ENCODE measurements at regions not wholly inside any gene's neighbourhood (a gene's known extent, or its start where the extent isn't known, plus 50 kb on each side); places are given as distances from the start of the nearest gene placed in this dataset.
"Not testable (repeated sequence)": the region's sequence is repeated elsewhere in the genome, so short reads cannot be mapped to it uniquely, and the experiment has no call there.

- no peak for DNase-seq (ENCODE audit: extremely low spot score)
- WGBS: 74% methylated on average over 1 of the region's 1 CpG
- no peak overlapping the region for H3K4me3 ChIP-seq (ENCODE audit: low read depth, low read length)
- no peaks in the 10 kb centered on the region for H3K36me3 ChIP-seq (ENCODE audit: insufficient read depth)
- H3K4me1 ChIP-seq (ENCODE audit: insufficient read depth): no peaks in the 10 kb centered on the region
- no peak overlapping the region for H3K27ac ChIP-seq (ENCODE audit: low read depth)
Observed at GRCh38 chr4:137378821-137379220, 153.5 kb downstream of the PCDH18 start.

- DNase-seq (ENCODE audit: extremely low spot score): no peak
- Histone ChIP-seq H3K4me3 (ENCODE audit: low read depth, low read length) (no peak overlapping the region), H3K4me1 (ENCODE audit: insufficient read depth) (no peaks in the 10 kb centered on the region), H3K36me3 (ENCODE audit: insufficient read depth) (no peaks in the 10 kb centered on the region), H3K27ac (ENCODE audit: low read depth) (no peak overlapping the region)
- WGBS: 79% methylated on average over 3 of the region's 3 CpGs
Observed at GRCh38 chr4:137378393-137378792, 153.9 kb downstream of the PCDH18 start.

GRCh38 chr4:137376312-137376711 lies 156.0 kb downstream of the PCDH18 start:
- no peak overlapping the region for H3K4me3 ChIP-seq (ENCODE audit: low read depth, low read length)
- no peak for DNase-seq (ENCODE audit: extremely low spot score)
- no peaks in the 10 kb centered on the region for H3K36me3 ChIP-seq (ENCODE audit: insufficient read depth)
- no peak overlapping the region for H3K27ac ChIP-seq (ENCODE audit: low read depth)
- H3K4me1 ChIP-seq (ENCODE audit: insufficient read depth): no peaks in the 10 kb centered on the region
- WGBS: 25% methylated on average over 2 of the region's 2 CpGs

- Histone ChIP-seq H3K4me3 (ENCODE audit: low read depth, low read length) (no peak overlapping the region), H3K27ac (ENCODE audit: low read depth) (no peak overlapping the region), H3K4me1 (ENCODE audit: insufficient read depth) (no peaks in the 10 kb centered on the region), H3K36me3 (ENCODE audit: insufficient read depth) (no peaks in the 10 kb centered on the region)
- DNase-seq (ENCODE audit: extremely low spot score): no peak
- WGBS: 69% methylated on average over 2 of the region's 2 CpGs
Observed at GRCh38 chr4:137375111-137375850, 157.0 kb downstream of the PCDH18 start.

DNA sequence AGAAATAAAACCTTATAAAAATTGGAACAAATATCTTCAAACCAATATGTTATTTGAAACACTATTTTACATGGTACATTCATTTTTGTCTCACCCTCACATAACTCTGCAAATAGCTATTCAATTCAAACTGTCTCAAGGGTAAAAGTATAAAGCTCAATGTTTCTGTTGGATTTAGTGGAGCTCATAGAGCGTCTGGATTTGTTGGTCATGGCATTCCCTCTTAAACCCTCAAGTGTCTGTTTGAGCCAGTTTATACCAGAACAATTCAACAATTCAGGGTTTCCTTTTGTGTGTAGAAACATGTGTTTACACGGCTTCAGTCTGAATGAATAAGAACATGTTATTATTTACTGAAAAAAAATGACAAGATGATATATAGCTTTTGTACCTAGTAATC lies 161.6 kb downstream of the PCDH18 start:
- DNase-seq (ENCODE audit: extremely low spot score): no peak
- WGBS: 50% methylated on average over 2 of the region's 2 CpGs
- H3K4me3 ChIP-seq (ENCODE audit: low read depth, low read length): no peak overlapping the region
- H3K36me3 ChIP-seq (ENCODE audit: insufficient read depth): no peaks in the 10 kb centered on the region
- no peak overlapping the region for H3K27ac ChIP-seq (ENCODE audit: low read depth)
- H3K4me1 ChIP-seq (ENCODE audit: insufficient read depth): no peaks in the 10 kb centered on the region

- Histone ChIP-seq H3K27ac (ENCODE audit: low read depth) (no peak overlapping the region), H3K4me3 (ENCODE audit: low read depth, low read length) (no peak overlapping the region), H3K4me1 (ENCODE audit: insufficient read depth) (no peaks in the 10 kb centered on the region), H3K36me3 (ENCODE audit: insufficient read depth) (no peaks in the 10 kb centered on the region)
- 34% methylated on average over 3 of the region's 3 CpGs for WGBS
- no peak for DNase-seq (ENCODE audit: extremely low spot score)
Observed at GRCh38 chr4:137370206-137370633, 162.1 kb downstream of the PCDH18 start.

DNA sequence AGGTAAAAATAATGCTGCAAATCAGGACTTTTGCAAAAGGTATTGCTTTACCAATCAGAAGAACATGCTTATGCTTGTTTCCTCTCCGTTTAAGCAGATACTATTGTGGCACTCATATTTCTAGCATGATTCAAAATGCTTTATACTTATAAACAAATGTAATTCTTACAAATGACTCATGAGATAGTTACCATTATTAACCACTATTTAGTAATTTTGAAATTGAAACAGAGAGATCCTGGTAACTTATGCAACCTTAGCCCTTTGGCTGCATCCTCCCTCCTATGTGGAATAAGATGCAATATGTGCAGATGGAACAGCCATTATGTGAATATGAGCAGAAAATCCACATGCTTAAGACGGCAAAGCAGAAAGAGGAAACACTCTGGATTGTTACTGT lies 164.7 kb downstream of the PCDH18 start:
- 56% methylated on average over 2 of the region's 2 CpGs for WGBS

GRCh38 chr4:137363496-137363895 lies 168.8 kb downstream of the PCDH18 start:
- WGBS: 76% methylated on average over 4 of the region's 4 CpGs
- Histone ChIP-seq H3K4me3 (ENCODE audit: low read depth, low read length) (no peak overlapping the region), H3K36me3 (ENCODE audit: insufficient read depth) (no peaks in the 10 kb centered on the region), H3K4me1 (ENCODE audit: insufficient read depth) (no peaks in the 10 kb centered on the region), H3K27ac (ENCODE audit: low read depth) (no peak overlapping the region)
- DNase-seq (ENCODE audit: extremely low spot score): no peak

More for the DNA sequence above, 164.7 kb downstream of the PCDH18 start:
- Histone ChIP-seq H3K27ac (ENCODE audit: low read depth) (no peak overlapping the region), H3K36me3 (ENCODE audit: insufficient read depth) (no peaks in the 10 kb centered on the region), H3K4me3 (ENCODE audit: low read depth, low read length) (no peak overlapping the region), H3K4me1 (ENCODE audit: insufficient read depth) (no peaks in the 10 kb centered on the region)
- no peak for DNase-seq (ENCODE audit: extremely low spot score)

DNA sequence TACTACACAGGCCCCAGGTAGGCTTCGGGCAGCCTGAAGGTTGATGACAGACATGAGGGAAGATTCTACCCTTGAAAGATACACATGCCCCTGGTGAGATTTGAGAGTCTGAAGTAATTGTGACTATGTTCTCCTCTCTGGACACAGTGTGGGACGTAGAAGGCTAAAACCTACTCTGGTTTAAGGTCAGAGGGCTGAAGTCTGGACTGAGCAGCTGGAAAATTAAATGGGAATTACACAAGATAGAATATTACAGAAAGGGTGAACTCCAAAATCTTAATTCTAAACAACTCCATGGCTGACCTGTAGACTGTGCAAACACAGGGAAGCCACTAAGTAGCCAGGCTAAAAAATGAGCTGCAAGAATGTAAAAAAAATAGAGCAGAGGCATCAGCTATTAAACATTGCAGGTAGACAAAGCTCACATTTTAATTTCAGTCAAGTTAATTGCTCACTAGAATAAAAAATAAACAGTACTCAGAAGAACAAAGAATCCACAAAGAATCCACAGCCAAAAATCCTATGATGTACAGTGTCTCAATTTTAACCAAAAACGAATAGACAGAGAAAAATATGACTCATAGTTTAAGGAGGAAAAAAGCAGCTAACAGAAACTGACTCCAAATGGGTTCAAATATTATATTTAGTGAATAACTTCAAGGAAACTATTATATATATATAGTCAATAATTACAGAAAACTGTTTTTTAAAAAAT lies 170.4 kb downstream of the PCDH18 start:
- 73% methylated on average over 3 of the region's 3 CpGs for WGBS
- Histone ChIP-seq H3K27ac (ENCODE audit: low read depth) (no peak overlapping the region), H3K36me3 (ENCODE audit: insufficient read depth) (no peaks in the 10 kb centered on the region)

GRCh38 chr4:137360761-137361160 lies 171.5 kb downstream of the PCDH18 start:
- no peak overlapping the region for H3K27ac ChIP-seq (ENCODE audit: low read depth)
- DNase-seq (ENCODE audit: extremely low spot score): no peak
- H3K4me1 ChIP-seq (ENCODE audit: insufficient read depth): no peaks in the 10 kb centered on the region
- H3K4me3 ChIP-seq (ENCODE audit: low read depth, low read length): no peak overlapping the region
- WGBS: 41% methylated on average over 1 of the region's 1 CpG
- no peaks in the 10 kb centered on the region for H3K36me3 ChIP-seq (ENCODE audit: insufficient read depth)

More for the DNA sequence above, 170.4 kb downstream of the PCDH18 start:
- Histone ChIP-seq H3K4me1 (ENCODE audit: insufficient read depth) (no peaks in the 10 kb centered on the region), H3K4me3 (ENCODE audit: low read depth, low read length) (no peak overlapping the region)
- DNase-seq (ENCODE audit: extremely low spot score): no peak

DNA sequence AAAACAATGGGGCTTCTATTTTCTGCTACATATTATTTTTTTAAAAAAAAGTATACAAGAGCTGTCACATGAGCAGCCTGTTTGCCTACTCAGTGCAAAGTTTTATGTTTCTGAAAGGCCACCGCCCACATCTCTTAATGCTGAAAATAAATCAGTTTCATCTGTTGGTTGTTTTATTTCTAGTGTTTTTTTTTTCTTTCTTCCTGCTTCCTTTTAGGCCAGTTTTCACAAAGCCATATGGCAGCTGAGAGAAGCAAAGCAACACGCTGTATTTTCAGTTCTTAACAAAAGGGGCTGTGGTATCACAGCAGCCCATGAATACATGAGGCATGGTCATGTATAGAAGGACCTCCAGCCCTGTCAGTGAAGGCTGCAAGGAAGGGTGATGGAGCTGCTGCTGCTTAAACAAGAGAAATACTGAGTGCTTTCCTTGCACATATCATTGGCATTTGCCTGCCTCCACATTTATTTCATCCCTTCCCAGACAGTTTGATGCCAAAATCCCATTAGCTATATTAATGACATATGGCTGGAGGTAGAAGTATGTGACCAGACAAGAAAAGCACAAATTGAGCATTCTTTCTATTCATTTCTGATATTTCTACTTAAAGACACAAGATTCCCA lies 172.5 kb downstream of the PCDH18 start:
- Histone ChIP-seq H3K4me1 (ENCODE audit: insufficient read depth) (no peaks in the 10 kb centered on the region), H3K36me3 (ENCODE audit: insufficient read depth) (no peaks in the 10 kb centered on the region), H3K27ac (ENCODE audit: low read depth) (no peak overlapping the region), H3K4me3 (ENCODE audit: low read depth, low read length) (no peak overlapping the region)
- DNase-seq (ENCODE audit: extremely low spot score): no peak
- 35% methylated on average over 2 of the region's 2 CpGs for WGBS

DNA sequence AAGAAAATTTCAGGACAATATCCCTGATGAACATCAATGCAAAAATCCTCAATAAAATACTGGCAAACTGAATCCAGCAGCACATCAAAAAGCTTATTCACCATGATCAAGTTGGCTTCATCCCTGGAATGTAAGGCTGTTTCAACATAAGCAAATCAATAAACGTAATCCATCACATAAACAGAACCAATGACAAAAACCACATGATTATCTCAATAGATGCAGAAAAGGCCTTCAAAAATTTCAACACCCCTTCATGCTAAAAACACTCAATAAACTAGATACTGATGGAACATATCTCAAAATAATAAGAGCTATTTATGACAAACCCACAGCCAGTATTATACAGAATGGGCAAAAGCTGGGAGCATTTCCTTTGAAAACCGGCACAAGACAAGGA lies 177.7 kb downstream of the PCDH18 start:
- DNase-seq (ENCODE audit: extremely low spot score); H3K4me3 ChIP-seq (ENCODE audit: low read depth, low read length); H3K36me3 ChIP-seq (ENCODE audit: insufficient read depth); H3K27ac ChIP-seq (ENCODE audit: low read depth); H3K4me1 ChIP-seq (ENCODE audit: insufficient read depth): not testable (repeated sequence)
- 68% methylated on average over 2 of the region's 2 CpGs for WGBS

DNA sequence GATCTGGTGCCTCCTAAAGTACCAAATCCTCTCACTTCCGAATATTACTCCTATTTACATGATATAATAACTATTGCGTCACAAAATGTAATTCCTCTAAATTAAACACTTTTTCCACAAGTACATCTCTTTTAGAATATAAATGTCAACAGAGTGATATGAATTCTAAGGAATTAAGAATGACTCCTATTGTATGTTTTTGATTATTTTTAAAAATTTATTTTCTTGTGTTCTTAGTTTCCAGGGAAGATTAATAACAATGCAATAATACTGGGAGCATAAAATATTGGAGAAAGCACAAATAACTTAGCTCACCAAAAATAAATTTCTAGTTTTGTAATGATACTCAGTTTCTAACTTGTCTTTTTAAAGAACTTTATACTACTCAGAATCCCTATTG lies 184.9 kb downstream of the PCDH18 start:
- WGBS: 41% methylated on average over 2 of the region's 2 CpGs
- no peak overlapping the region for H3K4me3 ChIP-seq (ENCODE audit: low read depth, low read length)
- H3K36me3 ChIP-seq (ENCODE audit: insufficient read depth): no peaks in the 10 kb centered on the region
- H3K27ac ChIP-seq (ENCODE audit: low read depth): no peak overlapping the region
- DNase-seq (ENCODE audit: extremely low spot score): no peak
- H3K4me1 ChIP-seq (ENCODE audit: insufficient read depth): no peaks in the 10 kb centered on the region

DNA sequence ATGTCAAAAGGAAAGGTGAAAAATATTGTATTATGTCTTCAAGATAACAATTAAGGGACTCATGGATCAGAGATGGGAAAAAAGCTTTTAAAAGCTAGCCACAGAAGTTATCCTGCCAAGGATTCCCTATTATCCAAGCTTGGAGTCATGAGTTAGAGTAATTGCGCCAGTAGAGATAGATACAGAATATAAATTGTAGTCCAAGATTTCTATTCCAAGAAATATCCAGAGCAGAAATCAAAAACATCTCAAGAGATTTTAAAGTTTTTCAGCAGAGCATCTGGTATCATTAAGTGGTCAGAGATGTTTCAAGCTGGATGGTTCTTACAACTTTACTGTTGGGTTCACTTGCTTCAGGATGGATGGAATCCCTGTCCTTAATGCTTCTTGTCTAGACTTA lies 186.7 kb downstream of the PCDH18 start:
- Histone ChIP-seq H3K4me3 (ENCODE audit: low read depth, low read length) (no peak overlapping the region), H3K27ac (ENCODE audit: low read depth) (no peak overlapping the region), H3K36me3 (ENCODE audit: insufficient read depth) (no peaks in the 10 kb centered on the region), H3K4me1 (ENCODE audit: insufficient read depth) (no peaks in the 10 kb centered on the region)
- DNase-seq (ENCODE audit: extremely low spot score): no peak
- 70% methylated on average over 1 of the region's 1 CpG for WGBS
